AG09309 (cell line): ENCODE measurements at regions not wholly inside any gene's neighbourhood (a gene's known extent, or its start where the extent isn't known, plus 50 kb on each side); places are given as distances from the start of the nearest gene placed in this dataset.

ENCODE experiments used
- DNase-seq: peaks from one replicate; pipeline ENCODE4 v3.0.0-alpha.2; 2010; ENCODE audit warnings: low read depth
- H3K4me3 ChIP-seq: 2 replicates; pipeline ENCODE4 v1.5.1; 2011; ENCODE audit warnings: mild to moderate bottlenecking, low read depth, low read length, moderate library complexity; ENCODE audit not compliant: control insufficient read depth
- TF ChIP-seq, protein P1 (sequence below): IDR thresholded peaks from 2 replicates; pipeline ENCODE4 v1.5.1; 2011; ENCODE audit warnings: mild to moderate bottlenecking, low read depth, low read length, inconsistent platforms; ENCODE audit not compliant: insufficient read depth, control insufficient read depth; ENCODE audit errors: missing control alignments

DNA sequence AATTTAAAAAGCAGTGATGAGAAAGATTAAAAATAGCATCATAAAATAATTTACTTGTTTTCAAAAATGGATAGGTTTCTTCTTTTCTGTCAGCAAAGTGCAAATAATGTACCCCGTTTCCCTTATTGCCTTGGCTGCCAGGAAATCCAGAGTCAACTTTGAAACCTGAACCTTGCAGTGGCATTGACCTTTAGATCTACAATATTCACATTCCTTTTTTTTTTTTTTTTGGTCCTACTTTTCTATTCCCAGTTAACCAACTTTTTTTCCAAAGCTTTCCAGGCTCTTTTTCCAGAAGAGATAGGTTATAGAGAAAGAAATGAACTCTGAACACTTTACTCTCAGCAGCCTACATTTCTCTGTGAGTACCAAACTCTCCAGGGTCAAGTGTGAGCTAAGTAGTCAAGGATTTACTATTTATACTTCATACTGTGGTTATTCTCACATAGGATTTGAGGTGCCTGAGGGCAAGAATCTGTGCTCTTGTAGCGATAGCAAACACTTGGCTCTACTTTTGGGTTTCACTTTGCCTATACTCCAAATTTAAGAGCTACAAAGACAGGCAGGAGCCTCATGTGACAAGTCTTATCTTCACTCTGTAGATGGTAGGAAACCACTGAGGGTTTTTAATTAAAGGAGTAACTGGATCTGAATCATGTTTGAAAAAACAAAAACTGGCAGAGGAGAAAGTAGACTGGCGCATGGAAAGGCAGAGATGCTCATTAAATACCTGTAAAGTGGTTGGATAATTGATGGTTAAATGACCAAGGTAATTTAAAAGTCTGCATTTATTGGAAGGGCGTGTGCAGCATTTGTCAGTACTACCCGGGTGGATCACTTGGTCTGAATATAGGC is 63.2 kb upstream of the TMEM17 start:
- H3K4me3 ChIP-seq: no peak overlapping the region
- TF ChIP-seq, protein P1, sequence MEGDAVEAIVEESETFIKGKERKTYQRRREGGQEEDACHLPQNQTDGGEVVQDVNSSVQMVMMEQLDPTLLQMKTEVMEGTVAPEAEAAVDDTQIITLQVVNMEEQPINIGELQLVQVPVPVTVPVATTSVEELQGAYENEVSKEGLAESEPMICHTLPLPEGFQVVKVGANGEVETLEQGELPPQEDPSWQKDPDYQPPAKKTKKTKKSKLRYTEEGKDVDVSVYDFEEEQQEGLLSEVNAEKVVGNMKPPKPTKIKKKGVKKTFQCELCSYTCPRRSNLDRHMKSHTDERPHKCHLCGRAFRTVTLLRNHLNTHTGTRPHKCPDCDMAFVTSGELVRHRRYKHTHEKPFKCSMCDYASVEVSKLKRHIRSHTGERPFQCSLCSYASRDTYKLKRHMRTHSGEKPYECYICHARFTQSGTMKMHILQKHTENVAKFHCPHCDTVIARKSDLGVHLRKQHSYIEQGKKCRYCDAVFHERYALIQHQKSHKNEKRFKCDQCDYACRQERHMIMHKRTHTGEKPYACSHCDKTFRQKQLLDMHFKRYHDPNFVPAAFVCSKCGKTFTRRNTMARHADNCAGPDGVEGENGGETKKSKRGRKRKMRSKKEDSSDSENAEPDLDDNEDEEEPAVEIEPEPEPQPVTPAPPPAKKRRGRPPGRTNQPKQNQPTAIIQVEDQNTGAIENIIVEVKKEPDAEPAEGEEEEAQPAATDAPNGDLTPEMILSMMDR: no peak
- DNase-seq: no peak

DNA sequence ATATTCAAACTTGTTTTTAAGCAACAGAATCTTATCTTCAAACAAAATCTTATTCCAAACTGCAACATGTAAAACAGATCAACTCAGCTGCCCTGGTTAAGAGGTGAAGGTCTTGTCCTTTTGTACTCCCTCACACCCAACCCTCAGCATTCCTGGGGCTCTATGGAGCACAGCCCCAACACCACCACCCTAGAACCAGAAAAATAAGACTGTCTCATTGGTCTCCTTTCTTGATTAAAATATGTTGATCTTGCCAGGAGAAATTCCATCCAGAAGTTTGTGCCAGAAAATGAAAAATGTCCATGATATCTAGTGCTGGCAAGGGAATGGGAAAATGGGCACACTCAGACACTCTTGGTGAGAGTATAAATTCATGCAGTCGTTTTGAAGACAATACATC is 62.1 kb upstream of the TMEM17 start:
- H3K4me3 ChIP-seq: no peak overlapping the region
- TF ChIP-seq, protein P1: no peak
- DNase-seq: no peak

DNA sequence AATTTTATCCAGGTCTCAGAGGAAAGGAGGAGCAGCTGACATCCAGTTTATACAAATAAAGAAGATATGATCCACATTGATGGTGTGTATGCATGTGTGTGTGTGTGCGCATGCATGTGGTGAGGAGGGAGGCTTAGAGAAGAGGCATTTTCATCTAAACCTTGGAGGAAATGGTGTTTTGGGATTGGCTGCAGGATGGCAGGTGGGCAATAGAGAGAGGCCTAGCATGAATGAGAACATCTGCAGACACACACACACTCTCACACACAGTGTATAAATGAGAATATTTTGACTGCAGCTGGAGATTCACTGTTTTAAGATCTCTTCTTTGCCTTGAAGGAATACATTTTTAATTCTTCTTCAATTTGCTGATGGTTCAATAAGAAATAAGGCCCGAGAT is 61.7 kb upstream of the TMEM17 start:
- TF ChIP-seq, protein P1: no peak

DNA sequence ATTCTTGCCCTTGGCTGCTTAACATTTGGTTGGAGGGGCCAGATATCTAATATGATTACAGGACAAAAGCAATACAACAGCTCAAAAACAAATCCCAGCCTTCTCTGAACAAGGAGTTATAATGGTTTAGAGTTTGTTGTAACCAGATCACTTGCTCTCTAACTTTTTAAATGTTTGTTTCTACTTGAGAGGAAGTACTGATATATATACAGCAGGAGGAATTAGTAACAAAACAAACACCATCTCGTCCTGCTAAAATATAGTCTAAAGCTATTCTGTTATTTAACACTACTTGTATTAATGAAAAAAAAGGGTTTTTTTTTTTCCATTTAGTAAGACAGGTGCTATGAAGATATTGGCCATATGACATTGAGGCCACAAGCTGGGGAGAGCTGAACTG is 60.9 kb upstream of the TMEM17 start:
- TF ChIP-seq, protein P1: no peak
- DNase-seq: no peak
- no peak overlapping the region for H3K4me3 ChIP-seq

More for the DNA sequence above, 61.7 kb upstream of the TMEM17 start:
- H3K4me3 ChIP-seq: no peak overlapping the region
- DNase-seq: no peak

DNA sequence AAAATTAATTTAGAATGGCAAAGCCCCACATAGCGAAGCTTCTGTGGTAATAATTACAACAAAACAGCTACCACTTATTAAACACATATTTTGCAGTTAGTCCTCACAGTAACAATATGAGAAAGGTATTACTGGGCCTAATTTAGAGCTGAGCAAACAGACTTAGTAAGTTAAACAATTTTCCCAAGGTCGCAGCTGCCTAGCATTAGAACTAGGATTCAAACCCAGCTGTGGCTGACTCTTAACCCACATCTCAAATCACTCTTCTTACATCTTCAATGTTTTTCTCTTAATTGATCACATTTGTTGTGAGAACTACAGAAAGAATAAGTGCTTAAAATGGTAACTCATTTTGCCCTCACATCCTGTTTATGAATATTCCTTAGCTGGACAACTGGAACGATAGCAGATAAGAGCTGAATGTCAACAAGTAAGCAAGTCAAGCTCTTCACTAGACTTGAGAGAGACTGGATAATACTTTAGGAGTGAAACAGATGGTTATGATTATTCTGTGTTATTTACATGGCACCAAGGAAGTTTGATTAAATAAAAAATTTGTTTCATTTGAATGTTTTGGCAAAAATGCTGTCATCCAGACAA is 59.4 kb upstream of the TMEM17 start:
- no peak for DNase-seq
- no peak overlapping the region for H3K4me3 ChIP-seq
- TF ChIP-seq, protein P1: no peak

DNA sequence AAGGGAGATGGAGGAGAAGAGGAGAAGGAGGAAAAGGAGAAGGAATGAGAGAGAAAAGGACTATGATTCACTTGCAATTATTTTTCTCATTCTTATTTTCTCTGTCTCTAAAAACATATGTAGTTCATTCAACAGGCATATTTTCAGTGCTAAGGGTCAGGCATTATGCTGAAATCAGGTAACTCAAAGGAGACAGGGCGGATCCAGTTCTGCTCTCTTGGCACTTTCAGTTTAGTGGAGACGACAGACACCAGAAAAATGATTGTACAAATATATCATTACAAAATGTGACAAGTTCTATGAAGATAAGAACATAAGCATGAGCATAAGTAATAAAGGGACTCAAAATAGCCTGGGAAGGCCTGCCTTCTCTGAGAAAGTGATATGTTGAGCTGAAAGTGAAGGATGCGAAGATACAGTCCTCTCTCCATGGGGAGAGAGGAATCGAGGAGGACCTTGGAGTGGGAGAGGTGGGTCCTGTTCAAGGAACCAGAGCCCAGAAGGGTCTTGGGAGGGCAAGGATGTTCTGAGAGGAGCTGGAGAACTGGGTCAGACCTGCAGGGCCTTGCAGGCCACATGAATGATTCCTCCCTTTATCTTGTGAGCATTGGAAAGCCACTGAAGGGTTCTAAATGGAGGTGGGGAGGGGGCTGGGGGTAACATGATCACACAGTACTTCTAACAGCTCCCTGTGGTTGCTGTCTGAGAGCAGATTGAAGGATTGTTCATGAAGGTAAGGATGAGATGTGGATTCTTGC is 58.6 kb upstream of the TMEM17 start:
- TF ChIP-seq, protein P1: no peak
- DNase-seq: no peak
- no peak overlapping the region for H3K4me3 ChIP-seq
